ENCODE measurements at regions not wholly inside any gene's neighbourhood (a gene's known extent, or its start where the extent isn't known, plus 50 kb on each side); places are given as distances from the start of the nearest gene placed in this dataset.

GRCh38 chr6:21524201-21524600 lies 69.3 kb upstream of the SOX4 start:
- DNase-seq: no peak

DNA sequence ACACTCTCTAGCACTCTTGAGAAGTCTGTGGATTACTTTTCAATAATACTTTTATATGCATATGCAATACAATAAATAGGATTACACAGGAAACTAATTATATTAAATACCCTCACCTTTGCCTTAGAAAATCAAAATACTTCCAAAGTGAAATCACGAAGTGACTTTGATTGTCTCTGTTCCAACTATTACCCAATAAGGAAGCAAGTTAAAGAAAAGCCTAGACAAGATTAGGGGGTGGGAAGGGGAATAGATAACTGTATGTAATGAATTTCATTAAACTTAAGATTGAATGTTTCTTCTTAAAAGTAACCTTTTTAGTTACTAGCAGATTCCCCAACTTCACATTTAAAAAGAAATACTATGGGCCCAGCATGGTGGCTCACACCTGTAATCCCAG lies 66.6 kb upstream of the SOX4 start:
- no peak for DNase-seq

DNA sequence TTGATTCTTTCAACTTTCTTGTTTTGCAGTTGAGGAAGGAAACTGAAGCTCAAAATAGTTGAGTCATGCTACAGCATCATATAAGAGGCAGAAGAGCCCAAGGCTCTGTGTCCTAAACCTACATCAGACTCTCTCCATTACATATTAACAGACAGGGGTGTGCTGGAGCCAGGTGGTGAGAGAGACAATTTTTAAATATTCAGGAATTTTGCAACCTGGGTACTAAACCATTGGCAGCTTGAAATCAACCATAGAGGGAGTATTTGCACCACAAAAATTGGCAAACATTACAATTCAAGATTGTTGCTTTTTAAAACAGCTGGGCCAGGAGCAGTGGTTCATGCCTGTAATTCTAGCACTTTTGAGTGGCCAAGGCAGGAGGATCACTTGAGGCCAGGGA lies 65.8 kb upstream of the SOX4 start:
- DNase-seq: no peak

GRCh38 chr6:21529431-21529830 lies 64.1 kb upstream of the SOX4 start:
- DNase-seq: no peak

DNA sequence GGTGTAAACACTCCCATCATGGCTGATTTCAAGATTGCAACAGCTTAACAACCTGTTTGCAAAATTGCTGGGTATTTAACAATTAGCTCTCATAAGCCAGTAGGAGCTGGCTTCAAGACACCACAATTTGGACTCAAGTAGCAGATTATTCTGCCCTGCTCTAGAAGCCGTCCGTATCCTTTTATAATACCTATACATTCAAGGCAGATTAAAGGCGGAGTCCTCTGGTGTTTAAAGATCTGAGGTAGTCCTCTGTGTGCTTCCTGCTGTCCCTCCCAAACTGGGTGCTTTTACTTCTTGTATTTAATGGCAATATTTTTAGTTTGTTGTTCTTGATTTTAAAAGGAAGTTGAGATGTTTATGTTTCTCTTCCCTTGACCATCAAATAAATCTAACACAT lies 62.2 kb upstream of the SOX4 start:
- DNase-seq: no peak

DNA sequence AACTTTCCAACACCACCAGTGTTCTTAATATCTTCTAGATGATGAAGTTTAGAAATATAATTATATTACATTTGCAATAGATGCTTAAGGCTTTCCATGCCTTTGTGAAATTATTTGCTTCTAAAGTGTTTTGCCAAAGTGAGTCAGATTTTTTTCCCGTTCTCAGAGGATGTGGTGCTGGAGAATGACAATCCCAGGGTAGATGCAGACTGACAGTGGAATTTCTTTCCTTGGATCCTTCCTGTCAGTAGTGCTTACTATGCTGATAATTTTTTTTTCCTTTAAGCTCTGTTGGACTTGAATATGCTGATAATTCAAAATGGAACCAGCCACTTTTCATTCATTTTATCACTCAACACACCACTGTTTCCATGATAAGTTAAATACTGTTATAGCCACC lies 59.9 kb upstream of the SOX4 start:
- DNase-seq: peak; percentile 9

DNA sequence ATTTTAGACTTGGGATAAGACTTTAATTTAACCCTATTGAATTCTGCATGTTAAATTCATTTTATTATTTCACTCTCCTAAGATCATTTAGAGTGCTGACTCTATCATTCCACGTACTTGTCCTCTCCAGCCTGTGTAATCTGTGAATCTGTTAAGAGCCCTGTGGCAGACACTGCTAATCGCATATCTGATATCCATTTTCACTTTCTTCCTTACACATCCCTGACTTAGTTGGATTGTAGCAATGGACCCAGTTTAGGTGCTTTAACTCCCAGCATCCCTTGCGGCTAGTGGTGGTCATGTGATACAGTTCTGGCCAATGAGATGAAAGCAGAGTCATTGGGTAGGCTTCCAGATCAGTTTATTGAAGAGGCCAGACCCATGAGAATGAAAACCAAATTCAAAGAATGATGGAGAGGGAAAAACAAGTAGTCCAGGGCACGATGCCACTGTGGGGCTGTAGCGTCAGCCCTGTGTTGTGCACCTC lies 57.2 kb upstream of the SOX4 start:
- DNase-seq: no peak

DNA sequence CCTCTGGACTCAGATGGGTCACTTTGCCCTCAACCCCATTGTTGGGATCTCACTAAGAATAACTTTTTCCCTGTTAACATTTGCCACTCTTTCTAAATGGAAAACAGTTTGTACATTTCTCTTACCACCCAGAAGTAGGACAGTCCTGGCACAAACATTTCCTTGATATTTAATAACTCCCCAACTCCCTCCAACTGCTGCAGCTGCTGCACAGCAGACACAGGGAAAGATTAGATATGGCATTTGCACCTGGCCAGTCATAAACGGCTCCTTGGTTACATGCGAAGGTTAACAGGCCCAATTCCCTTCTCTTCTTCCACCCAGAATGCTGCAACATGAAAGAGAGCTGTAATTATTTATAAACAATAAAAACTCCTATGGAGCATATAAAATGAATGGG lies 55.9 kb upstream of the SOX4 start:
- no peak for DNase-seq

GRCh38 chr6:21538186-21538798 lies 55.3 kb upstream of the SOX4 start:
- DNase-seq: peak; percentile 22

GRCh38 chr6:21539621-21540100 lies 53.9 kb upstream of the SOX4 start:
- no peak for DNase-seq
